Hepatocyte (in vitro differentiated cells): ENCODE measurements at regions not wholly inside any gene's neighbourhood (a gene's known extent, or its start where the extent isn't known, plus 50 kb on each side); places are given as distances from the start of the nearest gene placed in this dataset.

Experiments
- DNase-seq: peaks from one replicate; pipeline ENCODE4 v3.0.0-alpha.2; 2016; ENCODE audit warnings: low spot score
- H2AFZ ChIP-seq: fragments of 200-600 bp; sonication (generic); 2 replicates; pipeline ENCODE4 v1.6.0; 2016; ENCODE audit warnings: antibody characterized with exemption, mild to moderate bottlenecking
- H3K27ac ChIP-seq: fragments of 200-600 bp; sonication (generic); 2 replicates; pipeline ENCODE4 v1.5.1; 2016; ENCODE audit warnings: mild to moderate bottlenecking
- H3K27me3 ChIP-seq: fragments of 200-600 bp; sonication (generic); 2 replicates; pipeline ENCODE4 v1.6.1; 2016
- H3K36me3 ChIP-seq: fragments of 200-600 bp; sonication (generic); replicated peaks from 2 replicates; pipeline ENCODE4 v1.5.1; 2016; ENCODE audit warnings: low read depth; ENCODE audit not compliant: insufficient read depth
- H3K4me1 ChIP-seq: fragments of 200-600 bp; sonication (generic); 2 replicates; pipeline ENCODE4 v1.5.1; 2016; ENCODE audit warnings: mild to moderate bottlenecking, moderate library complexity; ENCODE audit not compliant: insufficient read depth
- H3K4me2 ChIP-seq: fragments of 200-600 bp; sonication (generic); 2 replicates; pipeline ENCODE4 v1.6.0; 2016
- H3K4me3 ChIP-seq: fragments of 200-600 bp; sonication (generic); 2 replicates; pipeline ENCODE4 v1.5.1; 2016; ENCODE audit warnings: mild to moderate bottlenecking
- H3K79me2 ChIP-seq: fragments of 200-600 bp; sonication (generic); 2 replicates; pipeline ENCODE4 v1.6.0; 2017; ENCODE audit warnings: mild to moderate bottlenecking
- H3K9me2 ChIP-seq: fragments of 200-600 bp; sonication (generic); replicated peaks from 2 replicates; pipeline ENCODE4 v1.6.0; 2017; ENCODE audit warnings: mild to moderate bottlenecking; ENCODE audit not compliant: insufficient read depth
- H3K9me3 ChIP-seq: fragments of 200-600 bp; sonication (generic); 2 replicates; pipeline ENCODE4 v1.5.1; 2016; ENCODE audit warnings: low read depth, mild to moderate bottlenecking
- H4K20me1 ChIP-seq: fragments of 200-600 bp; sonication (generic); 2 replicates; pipeline ENCODE4 v1.6.0; 2016; ENCODE audit warnings: mild to moderate bottlenecking; ENCODE audit not compliant: insufficient read depth, poor library complexity, severe bottlenecking
- CTCF ChIP-seq: fragments of 200-600 bp; sonication (generic); IDR thresholded peaks from 2 replicates; pipeline ENCODE4 v1.5.1; 2016; ENCODE audit warnings: antibody characterized with exemption, mild to moderate bottlenecking; ENCODE audit not compliant: poor library complexity
- EZH2 ChIP-seq: fragments of 200-600 bp; sonication (generic); IDR thresholded peaks from 2 replicates; pipeline ENCODE4 v1.6.1; 2016; ENCODE audit warnings: antibody characterized with exemption, mild to moderate bottlenecking, borderline replicate concordance
- EZH2phosphoT487 ChIP-seq: fragments of 200-600 bp; sonication (generic); IDR thresholded peaks from one replicate; pipeline ENCODE4 v1.6.1; 2018; ENCODE audit warnings: antibody characterized with exemption, mild to moderate bottlenecking, low read depth, moderate library complexity; ENCODE audit not compliant: unreplicated experiment, severe bottlenecking
- WGBS: methylation state at CpG from one replicate; pipeline ENCODE4 v1.1.6; 2016; ENCODE audit warnings: low lambda C conversion rate; ENCODE audit errors: missing lambda C conversion rate; 5-methylcytosine and 5-hydroxymethylcytosine counted together

- Histone ChIP-seq H3K36me3 (no peaks in the 10 kb centered on the region), H3K9me3 (no peaks in the 10 kb centered on the region), H4K20me1 (no peaks in the 10 kb centered on the region), H3K4me2 (no peak overlapping the region), H2AFZ (no peak overlapping the region), H3K79me2 (no peaks in the 10 kb centered on the region), H3K4me3 (no peak overlapping the region), H3K9me2 (no peaks in the 10 kb centered on the region), H3K27ac (no peak overlapping the region), H3K27me3 (no peaks in the 10 kb centered on the region), H3K4me1 (peaks cover 8% of the 10 kb centered on the region)
- 70% methylated on average over 2 of the region's 2 CpGs for WGBS
- TF ChIP-seq CTCF: no peak
- TF ChIP-seq EZH2: no peak
- no peak for TF ChIP-seq EZH2phosphoT487
- DNase-seq: no peak
Measured at GRCh38 chr4:137376312-137376711, 156.0 kb downstream of the PCDH18 start.

GRCh38 chr4:137375111-137375850 is 157.0 kb downstream of the PCDH18 start:
- no peak overlapping the region for H2AFZ ChIP-seq
- H4K20me1 ChIP-seq: no peaks in the 10 kb centered on the region
- H3K79me2 ChIP-seq: no peaks in the 10 kb centered on the region
- 84% methylated on average over 2 of the region's 2 CpGs for WGBS
- H3K4me2 ChIP-seq: no peak overlapping the region
- no peaks in the 10 kb centered on the region for H3K27me3 ChIP-seq
- peaks cover 14% of the 10 kb centered on the region for H3K4me1 ChIP-seq
- TF ChIP-seq EZH2phosphoT487 (no peak), CTCF (no peak), EZH2 (no peak)
- H3K9me3 ChIP-seq: no peaks in the 10 kb centered on the region
- no peak overlapping the region for H3K4me3 ChIP-seq
- H3K36me3 ChIP-seq: no peaks in the 10 kb centered on the region
- no peak overlapping the region for H3K27ac ChIP-seq
- H3K9me2 ChIP-seq: no peaks in the 10 kb centered on the region
- no peak for DNase-seq

- WGBS: 33% methylated on average over 2 of the region's 2 CpGs
- no peaks in the 10 kb centered on the region for H3K36me3 ChIP-seq
- no peaks in the 10 kb centered on the region for H3K9me2 ChIP-seq
- no peak overlapping the region for H2AFZ ChIP-seq
- peaks cover 10% of the 10 kb centered on the region for H3K4me1 ChIP-seq
- no peaks in the 10 kb centered on the region for H3K27me3 ChIP-seq
- no peak for DNase-seq
- H3K79me2 ChIP-seq: no peaks in the 10 kb centered on the region
- H4K20me1 ChIP-seq: no peaks in the 10 kb centered on the region
- peak overlapping the region; percentile 41 for H3K27ac ChIP-seq
- H3K9me3 ChIP-seq: no peaks in the 10 kb centered on the region
- H3K4me3 ChIP-seq: no peak overlapping the region
- no peak for TF ChIP-seq EZH2phosphoT487
- H3K4me2 ChIP-seq: no peak overlapping the region
Measured at GRCh38 chr4:137370679-137371078, 161.6 kb downstream of the PCDH18 start.

- H4K20me1 ChIP-seq: no peaks in the 10 kb centered on the region
- H3K4me1 ChIP-seq: peaks cover 6% of the 10 kb centered on the region
- TF ChIP-seq EZH2 (no peak), CTCF (no peak), EZH2phosphoT487 (no peak)
- peak overlapping the region; percentile 41 for H3K27ac ChIP-seq
- H3K9me2 ChIP-seq: no peaks in the 10 kb centered on the region
- peak; percentile 23 for DNase-seq
- no peaks in the 10 kb centered on the region for H3K36me3 ChIP-seq
- H2AFZ ChIP-seq: no peak overlapping the region
- H3K9me3 ChIP-seq: no peaks in the 10 kb centered on the region
- H3K79me2 ChIP-seq: no peaks in the 10 kb centered on the region
- no peak overlapping the region for H3K4me3 ChIP-seq
- WGBS: 13% methylated on average over 3 of the region's 3 CpGs
- H3K4me2 ChIP-seq: no peak overlapping the region
- no peaks in the 10 kb centered on the region for H3K27me3 ChIP-seq
Measured at GRCh38 chr4:137370206-137370633, 162.1 kb downstream of the PCDH18 start.
